OCI-LY7 (cell line): ENCODE measurements at regions not wholly inside any gene's neighbourhood (a gene's known extent, or its start where the extent isn't known, plus 50 kb on each side); places are given as distances from the start of the nearest gene placed in this dataset.

ENCODE experiments used
- BruUV-seq: library from RNA; stranded (reverse); fragments of 400-500 nt; replicated peaks from 2 replicates; lab custom pipeline; 2021; lab: Mats Ljungman, UMichigan
- CTCF ChIA-PET: fragments of 300-600 bp; sonication (Branson Sonifier 250); formaldehyde crosslinking; loops from one replicate; lab custom pipeline; 2022; ENCODE audit warnings: antibody characterized with exemption; ENCODE audit not compliant: unreplicated experiment; lab: Charles Lee
- POLR2A ChIA-PET: fragments of 300-600 bp; sonication (Branson Sonifier 250); formaldehyde crosslinking; loops from one replicate; lab custom pipeline; 2022; ENCODE audit warnings: antibody characterized with exemption; lab: Charles Lee
- DNase-seq: peaks from one replicate; pipeline ENCODE4 v3.0.0-alpha.2; 2015; ENCODE audit warnings: low spot score
- H2AFZ ChIP-seq: fragments of 200-600 bp; sonication (generic), shearing (Covaris generic); 2 replicates; pipeline ENCODE4 v1.6.1; 2014; ENCODE audit warnings: mild to moderate bottlenecking, antibody characterized with exemption, low read length, moderate library complexity
- H3K27ac ChIP-seq: fragments of 200-600 bp; sonication (generic); 2 replicates; pipeline ENCODE4 v1.5.1; 2014; ENCODE audit warnings: mixed run types, low read depth, mild to moderate bottlenecking, moderate library complexity, low read length, inconsistent platforms; ENCODE audit not compliant: poor library complexity, severe bottlenecking
- H3K36me3 ChIP-seq: fragments of 200-600 bp; sonication (generic); 2 replicates; pipeline ENCODE4 v1.6.1; 2014; ENCODE audit warnings: mild to moderate bottlenecking, antibody characterized with exemption, low read length, moderate library complexity, mixed read lengths; ENCODE audit not compliant: insufficient read depth
- H3K4me1 ChIP-seq: fragments of 200-600 bp; sonication (generic); 2 replicates; pipeline ENCODE4 v1.5.1; 2014; ENCODE audit warnings: mild to moderate bottlenecking, low read length; ENCODE audit not compliant: insufficient read depth, poor library complexity, severe bottlenecking
- H3K4me2 ChIP-seq: fragments of 200-600 bp; sonication (generic); 2 replicates; pipeline ENCODE4 v1.6.1; 2014; ENCODE audit warnings: mild to moderate bottlenecking, low read length
- H3K4me3 ChIP-seq: fragments of 200-600 bp; sonication (generic); 2 replicates; pipeline ENCODE4 v1.5.1; 2014; ENCODE audit warnings: mild to moderate bottlenecking, low read depth, low read length; ENCODE audit not compliant: poor library complexity, severe bottlenecking
- H3K79me2 ChIP-seq: fragments of 200-600 bp; sonication (generic); 2 replicates; pipeline ENCODE4 v1.6.1; 2016; ENCODE audit warnings: low read depth, mild to moderate bottlenecking, low read length, moderate library complexity, mixed read lengths; ENCODE audit not compliant: insufficient read depth
- H3K9me2 ChIP-seq: fragments of 200-600 bp; sonication (generic); 2 replicates; pipeline ENCODE4 v1.6.1; 2016; ENCODE audit warnings: mild to moderate bottlenecking, low read length, mixed read lengths; ENCODE audit not compliant: insufficient read depth
- H3K9me3 ChIP-seq: fragments of 200-600 bp; sonication (generic); 2 replicates; pipeline ENCODE4 v1.6.1; 2014; ENCODE audit warnings: mild to moderate bottlenecking, mixed run types, low read length, mixed read lengths
- H4K20me1 ChIP-seq: fragments of 200-600 bp; sonication (generic); 2 replicates; pipeline ENCODE4 v1.6.1; 2014; ENCODE audit warnings: mild to moderate bottlenecking, antibody characterized with exemption, low read length, moderate library complexity, mixed read lengths; ENCODE audit not compliant: insufficient read depth
- CTCF ChIP-seq: fragments of 200-600 bp; sonication (generic); conservative IDR thresholded peaks from 2 replicates; pipeline ENCODE4 v1.5.1; 2014; ENCODE audit warnings: mild to moderate bottlenecking, antibody characterized with exemption, low read length, moderate library complexity, mixed read lengths
- EZH2phosphoT487 ChIP-seq: fragments of 200-600 bp; sonication (generic); IDR thresholded peaks from 2 replicates; pipeline ENCODE4 v1.6.1; 2018; ENCODE audit warnings: low read depth, borderline replicate concordance, mild to moderate bottlenecking, mixed run types, antibody characterized with exemption, low read length, moderate library complexity, mixed read lengths
- intact Hi-C: fragments of 100-400 bp; cut with micrococcal nuclease; formaldehyde crosslinking; loops from one replicate; pipeline ENCODE4 v1.10.0; 2022; ENCODE audit not compliant: unreplicated experiment

DNA sequence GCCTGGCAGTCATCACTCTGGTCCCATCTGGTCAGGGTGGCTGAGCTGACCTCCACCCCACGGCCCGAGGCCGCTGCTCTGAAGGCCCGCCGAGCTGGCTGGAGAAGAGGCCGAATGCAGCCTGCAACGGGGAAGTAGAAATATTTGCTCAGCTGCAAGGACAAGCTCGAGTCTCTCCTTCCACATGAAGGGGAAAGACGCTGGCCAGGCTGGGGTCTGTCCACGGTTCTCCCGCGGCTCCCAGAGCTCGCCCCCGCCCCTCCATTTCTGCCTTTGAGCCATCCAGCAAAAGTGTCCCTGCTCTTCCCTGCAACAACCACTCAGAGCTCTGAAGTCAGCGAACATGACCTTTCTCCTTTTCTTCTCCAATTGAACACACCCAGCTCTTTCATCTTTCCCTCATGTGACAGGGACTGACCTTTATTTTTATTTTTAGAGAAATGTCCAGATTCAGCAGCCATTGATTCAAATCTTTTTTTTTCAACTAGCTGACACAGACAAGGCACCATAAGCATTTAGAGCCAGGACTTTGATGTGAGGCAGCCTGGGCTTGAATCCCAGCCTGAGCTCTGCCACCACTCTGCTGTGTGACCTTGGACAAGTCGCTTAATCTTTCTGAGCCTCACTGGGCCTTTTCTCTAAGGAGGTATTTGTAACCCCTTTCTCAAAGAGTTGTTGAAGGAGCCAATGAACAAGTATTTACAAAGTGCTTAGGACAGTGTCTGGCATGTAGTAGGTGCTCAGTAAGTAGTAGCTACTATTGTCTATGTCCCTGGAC lies 149.3 kb upstream of the WNT4 start:
- DNase-seq = no peak
- H3K79me2 ChIP-seq = no peaks in the 10 kb centered on the region
- no peaks in the 10 kb centered on the region for H3K4me1 ChIP-seq
- TF ChIP-seq EZH2phosphoT487 (no peak), CTCF (no peak)
- H4K20me1 ChIP-seq = no peaks in the 10 kb centered on the region
- ChIA-PET POLR2A (no interaction called here), CTCF (no interaction called here)
- no peak overlapping the region for H3K27ac ChIP-seq
- intact Hi-C loops = no loop called here
- H3K9me2 ChIP-seq = no peaks in the 10 kb centered on the region
- H3K9me3 ChIP-seq = no peaks in the 10 kb centered on the region
- no peak overlapping the region for H3K4me3 ChIP-seq
- H3K4me2 ChIP-seq = no peak overlapping the region
- no TSS peak for BruUV-seq
- H3K36me3 ChIP-seq = no peaks in the 10 kb centered on the region
- no peak overlapping the region for H2AFZ ChIP-seq

GRCh38 chr1:22295396-22295795 lies 152.5 kb upstream of the WNT4 start:
- intact Hi-C loops = no loop called here
- Histone ChIP-seq H3K9me2 (no peaks in the 10 kb centered on the region), H3K4me3 (no peak overlapping the region), H3K4me1 (no peaks in the 10 kb centered on the region), H4K20me1 (no peaks in the 10 kb centered on the region), H2AFZ (no peak overlapping the region), H3K79me2 (no peaks in the 10 kb centered on the region), H3K4me2 (no peak overlapping the region), H3K36me3 (no peaks in the 10 kb centered on the region), H3K9me3 (no peaks in the 10 kb centered on the region), H3K27ac (no peak overlapping the region)
- no peak for DNase-seq
- ChIA-PET CTCF (no interaction called here), POLR2A (no interaction called here)
- no TSS peak for BruUV-seq
- TF ChIP-seq CTCF = no peak
- no peak for TF ChIP-seq EZH2phosphoT487

DNA sequence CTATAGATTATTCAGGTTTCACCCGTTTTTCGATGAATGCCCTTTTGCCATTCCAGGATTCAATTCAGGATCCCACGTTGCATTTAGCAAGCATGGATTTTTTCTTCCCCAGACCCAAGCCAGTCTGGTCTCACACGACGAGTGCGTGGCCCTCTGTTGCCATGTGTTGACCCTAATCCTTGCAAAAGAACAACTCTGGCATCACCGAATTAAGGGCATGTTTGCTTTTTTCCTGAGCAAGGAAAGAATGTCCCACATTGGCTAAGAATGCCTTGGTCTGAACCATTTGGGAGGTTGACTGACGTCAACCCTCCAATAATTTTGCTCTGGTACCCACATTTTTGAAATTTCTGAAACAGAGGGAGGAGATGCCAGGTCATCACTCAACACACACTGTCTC lies 153.0 kb upstream of the WNT4 start:
- Histone ChIP-seq H3K4me3 (no peak overlapping the region), H3K4me2 (no peak overlapping the region), H3K27ac (no peak overlapping the region), H4K20me1 (no peaks in the 10 kb centered on the region), H3K9me3 (no peaks in the 10 kb centered on the region), H3K9me2 (no peaks in the 10 kb centered on the region), H3K79me2 (no peaks in the 10 kb centered on the region), H3K4me1 (no peaks in the 10 kb centered on the region), H2AFZ (no peak overlapping the region), H3K36me3 (no peaks in the 10 kb centered on the region)
- intact Hi-C loops = no loop called here
- no TSS peak for BruUV-seq
- POLR2A ChIA-PET = no interaction called here
- CTCF ChIA-PET = no interaction called here
- no peak for DNase-seq
- TF ChIP-seq CTCF (no peak), EZH2phosphoT487 (no peak)
